ENCODE measurements at regions not wholly inside any gene's neighbourhood (a gene's known extent, or its start where the extent isn't known, plus 50 kb on each side); places are given as distances from the start of the nearest gene placed in this dataset.

DNA sequence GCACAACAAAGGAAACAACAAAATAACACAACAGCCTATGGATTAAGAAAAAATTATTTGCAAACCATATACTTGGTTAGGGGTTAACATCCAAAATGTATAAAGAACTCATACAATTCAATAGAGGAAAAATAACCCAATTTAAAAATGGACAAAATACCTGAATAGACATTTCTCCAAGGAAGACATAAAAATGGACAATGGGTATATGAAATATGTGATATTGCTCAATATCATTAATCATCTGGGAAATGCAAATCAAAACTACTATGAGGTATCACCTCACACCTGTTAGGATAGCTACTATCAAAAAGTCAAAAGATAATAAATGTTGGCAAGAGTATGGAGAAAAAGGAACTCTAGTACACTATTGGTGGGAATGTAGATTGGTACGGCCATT, 71.0 kb upstream of the THRB start:
- TF ChIP-seq, protein P1, sequence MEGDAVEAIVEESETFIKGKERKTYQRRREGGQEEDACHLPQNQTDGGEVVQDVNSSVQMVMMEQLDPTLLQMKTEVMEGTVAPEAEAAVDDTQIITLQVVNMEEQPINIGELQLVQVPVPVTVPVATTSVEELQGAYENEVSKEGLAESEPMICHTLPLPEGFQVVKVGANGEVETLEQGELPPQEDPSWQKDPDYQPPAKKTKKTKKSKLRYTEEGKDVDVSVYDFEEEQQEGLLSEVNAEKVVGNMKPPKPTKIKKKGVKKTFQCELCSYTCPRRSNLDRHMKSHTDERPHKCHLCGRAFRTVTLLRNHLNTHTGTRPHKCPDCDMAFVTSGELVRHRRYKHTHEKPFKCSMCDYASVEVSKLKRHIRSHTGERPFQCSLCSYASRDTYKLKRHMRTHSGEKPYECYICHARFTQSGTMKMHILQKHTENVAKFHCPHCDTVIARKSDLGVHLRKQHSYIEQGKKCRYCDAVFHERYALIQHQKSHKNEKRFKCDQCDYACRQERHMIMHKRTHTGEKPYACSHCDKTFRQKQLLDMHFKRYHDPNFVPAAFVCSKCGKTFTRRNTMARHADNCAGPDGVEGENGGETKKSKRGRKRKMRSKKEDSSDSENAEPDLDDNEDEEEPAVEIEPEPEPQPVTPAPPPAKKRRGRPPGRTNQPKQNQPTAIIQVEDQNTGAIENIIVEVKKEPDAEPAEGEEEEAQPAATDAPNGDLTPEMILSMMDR (tag by site-specific recombination; IDR thresholded peaks at IDR 0.05) = no peak
- TF ChIP-seq TRIM28 (IDR thresholded peaks at IDR 0.05; ENCODE audit: borderline replicate concordance, low read length) = no peak

Data from HEK293 (cell line).